WTC11 (cell line): ENCODE measurements at regions not wholly inside any gene's neighbourhood (a gene's known extent, or its start where the extent isn't known, plus 50 kb on each side); places are given as distances from the start of the nearest gene placed in this dataset.

ENCODE experiments used
- ATAC-seq: fragments of 200-7000 bp; cut with Tn5 transposase; 2 replicates; pipeline ENCODE4 v1.10.0; 2021; ENCODE audit warnings: mild to moderate bottlenecking, moderate library complexity
- CTCF ChIA-PET: fragments of 300-600 bp; sonication (Branson Sonifier 250); formaldehyde crosslinking; loops from one replicate; lab custom pipeline; 2021; ENCODE audit warnings: antibody characterized with exemption; lab: Charles Lee
- POLR2A ChIA-PET: fragments of 350-600 bp; sonication (Branson Sonifier 250); formaldehyde crosslinking; loops from one replicate; lab custom pipeline; 2021; ENCODE audit warnings: antibody characterized with exemption; lab: Charles Lee
- DNase-seq: peaks from one replicate; pipeline ENCODE4 v3.0.0; 2021; ENCODE audit warnings: low spot score
- H3K27ac Mint-ChIP-seq: 2 replicates; pipeline ENCODE4 v1.8.0; 2021; ENCODE audit warnings: mixed read lengths
- H3K27me3 Mint-ChIP-seq: 2 replicates; pipeline ENCODE4 v1.8.0; 2021; ENCODE audit warnings: low read depth, mild to moderate bottlenecking, moderate library complexity, mixed read lengths
- H3K36me3 Mint-ChIP-seq: 2 replicates; pipeline ENCODE4 v1.8.0; 2021; ENCODE audit warnings: mixed read lengths
- H3K4me1 Mint-ChIP-seq: 2 replicates; pipeline ENCODE4 v1.8.0; 2022; ENCODE audit warnings: mixed read lengths
- H3K4me3 Mint-ChIP-seq: 2 replicates; pipeline ENCODE4 v1.8.0; 2021; ENCODE audit warnings: mild to moderate bottlenecking, moderate library complexity, mixed read lengths
- H3K9me3 Mint-ChIP-seq: 2 replicates; pipeline ENCODE4 v1.8.0; 2021; ENCODE audit warnings: mixed read lengths
- CREB1 ChIP-seq: sonication (generic); formaldehyde crosslinking; IDR thresholded peaks from 2 replicates; pipeline ENCODE4 v1.8.0; 2023; ENCODE audit warnings: mild to moderate bottlenecking, missing genetic modification reagents
- CREM ChIP-seq: sonication (generic); formaldehyde crosslinking; IDR thresholded peaks from 2 replicates; pipeline ENCODE4 v1.8.1; 2022; ENCODE audit warnings: mild to moderate bottlenecking, missing genetic modification reagents, moderate library complexity
- EMX1 ChIP-seq: fragments of 250-450 bp; sonication (Bioruptor Pico); IDR thresholded peaks from 2 replicates; pipeline ENCODE4 v1.8.0; 2021; ENCODE audit warnings: mild to moderate bottlenecking
- ETV6 ChIP-seq: sonication (generic); formaldehyde crosslinking; IDR thresholded peaks from 2 replicates; pipeline ENCODE4 v1.8.1; 2022; ENCODE audit warnings: mild to moderate bottlenecking, missing genetic modification reagents
- HMGA2 ChIP-seq: fragments of 250-450 bp; sonication (Bioruptor Pico); IDR thresholded peaks from 2 replicates; pipeline ENCODE4 v1.4.0; 2021; ENCODE audit warnings: mild to moderate bottlenecking, moderate library complexity
- NFE2L1 ChIP-seq: sonication (generic); formaldehyde crosslinking; IDR thresholded peaks from 2 replicates; pipeline ENCODE4 v1.8.1; 2023; ENCODE audit warnings: missing genetic modification reagents
- NR2C2 ChIP-seq: sonication (generic); formaldehyde crosslinking; IDR thresholded peaks from 2 replicates; pipeline ENCODE4 v1.8.0; 2022; ENCODE audit warnings: mild to moderate bottlenecking, missing genetic modification reagents
- PRRX2 ChIP-seq: fragments of 250-450 bp; sonication (Bioruptor Pico); IDR thresholded peaks from 2 replicates; pipeline ENCODE4 v1.8.0; 2021; ENCODE audit warnings: mild to moderate bottlenecking
- RELA ChIP-seq: sonication (generic); formaldehyde crosslinking; IDR thresholded peaks from 2 replicates; pipeline ENCODE4 v1.8.1; 2022; ENCODE audit warnings: missing genetic modification reagents, mild to moderate bottlenecking, borderline replicate concordance
- RORB ChIP-seq: fragments of 250-450 bp; sonication (Bioruptor Pico); IDR thresholded peaks from 2 replicates; pipeline ENCODE4 v1.9.0; 2021; ENCODE audit warnings: mild to moderate bottlenecking
- SOX15 ChIP-seq: fragments of 250-450 bp; sonication (Bioruptor Pico); IDR thresholded peaks from 2 replicates; pipeline ENCODE4 v1.9.0; 2021; ENCODE audit warnings: mild to moderate bottlenecking
- TEAD4 ChIP-seq: sonication (generic); formaldehyde crosslinking; IDR thresholded peaks from 2 replicates; pipeline ENCODE4 v1.8.0; 2022; ENCODE audit warnings: mild to moderate bottlenecking, missing genetic modification reagents
- ZNF232 ChIP-seq: sonication (generic); formaldehyde crosslinking; IDR thresholded peaks from 2 replicates; pipeline ENCODE4 v1.8.0; 2022; ENCODE audit warnings: mild to moderate bottlenecking, missing genetic modification reagents
- ZNF396 ChIP-seq: fragments of 250-450 bp; sonication (Bioruptor Pico); IDR thresholded peaks from 2 replicates; pipeline ENCODE4 v1.8.0; 2021; ENCODE audit warnings: mild to moderate bottlenecking, moderate library complexity, borderline replicate concordance
- ZNF423 ChIP-seq: fragments of 250-450 bp; sonication (Bioruptor Pico); IDR thresholded peaks from 2 replicates; pipeline ENCODE4 v2.1.2; 2022; ENCODE audit warnings: mild to moderate bottlenecking, moderate library complexity
- TF ChIP-seq, protein P1 (sequence below): fragments of 250-450 bp; sonication (Bioruptor Pico); IDR thresholded peaks from 2 replicates; pipeline ENCODE4 v2.1.2; 2022; ENCODE audit warnings: mild to moderate bottlenecking, moderate library complexity
- TF ChIP-seq, protein P2 (sequence below): sonication (generic); formaldehyde crosslinking; IDR thresholded peaks from 2 replicates; pipeline ENCODE4 v1.8.0; 2023; ENCODE audit warnings: missing genetic modification reagents
- TF ChIP-seq, protein P3 (sequence below): sonication (generic); formaldehyde crosslinking; IDR thresholded peaks from 2 replicates; pipeline ENCODE4 v1.8.1; 2023; ENCODE audit warnings: mild to moderate bottlenecking, missing genetic modification reagents
- TF ChIP-seq, protein P4 (sequence below): sonication (generic); formaldehyde crosslinking; IDR thresholded peaks from 2 replicates; pipeline ENCODE4 v1.8.1; 2023; ENCODE audit warnings: mild to moderate bottlenecking, missing genetic modification reagents, moderate library complexity
- TF ChIP-seq, protein P5 (sequence below): sonication (generic); formaldehyde crosslinking; IDR thresholded peaks from 2 replicates; pipeline ENCODE4 v1.8.1; 2022; ENCODE audit warnings: mild to moderate bottlenecking, moderate library complexity, missing genetic modification reagents
- TF ChIP-seq, protein P6 (sequence below): sonication (generic); formaldehyde crosslinking; conservative IDR thresholded peaks from 2 replicates; pipeline ENCODE4 v1.8.1; 2022; ENCODE audit warnings: mild to moderate bottlenecking, missing genetic modification reagents
- TF ChIP-seq, protein P7 (sequence below): sonication (generic); formaldehyde crosslinking; IDR thresholded peaks from 2 replicates; pipeline ENCODE4 v1.8.1; 2022; ENCODE audit warnings: low read depth, missing genetic modification reagents, borderline replicate concordance
- TF ChIP-seq, protein P8 (sequence below): sonication (generic); formaldehyde crosslinking; IDR thresholded peaks from 2 replicates; pipeline ENCODE4 v1.8.1; 2022; ENCODE audit warnings: mild to moderate bottlenecking, missing genetic modification reagents, moderate library complexity, borderline replicate concordance
- TF ChIP-seq, protein P9 (sequence below): sonication (generic); formaldehyde crosslinking; IDR thresholded peaks from 2 replicates; pipeline ENCODE4 v1.8.1; 2023; ENCODE audit warnings: mild to moderate bottlenecking, missing genetic modification reagents, moderate library complexity
- TF ChIP-seq, protein P10 (sequence below): fragments of 250-450 bp; sonication (Bioruptor Pico); IDR thresholded peaks from 2 replicates; pipeline ENCODE4 v1.9.0; 2021; ENCODE audit warnings: mild to moderate bottlenecking

DNA sequence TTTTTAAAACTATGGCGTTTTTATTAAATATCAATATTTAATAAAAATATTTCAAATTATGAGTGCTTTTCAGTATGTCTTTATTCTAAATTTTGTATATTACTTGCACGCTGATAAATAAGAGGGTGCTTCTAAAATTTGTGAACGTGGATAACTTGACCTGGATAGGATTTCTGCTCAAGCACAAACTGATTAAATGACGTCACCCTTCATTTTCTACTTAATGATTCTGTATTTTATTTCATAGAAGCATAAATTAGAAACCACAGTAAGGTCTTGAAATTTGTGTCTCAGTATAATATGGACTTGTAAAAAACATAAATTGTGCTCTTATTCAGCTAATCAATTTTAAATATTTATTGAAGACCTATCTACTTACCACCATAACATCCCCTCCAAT lies 903.7 kb downstream of the ROBO2 start:
- Mint-ChIP-seq H3K27me3 (no peaks in the 10 kb centered on the region), H3K9me3 (no peaks in the 10 kb centered on the region), H3K36me3 (no peaks in the 10 kb centered on the region), H3K27ac (no peak overlapping the region), H3K4me1 (no peaks in the 10 kb centered on the region), H3K4me3 (no peak overlapping the region)
- DNase-seq = no peak
- ATAC-seq = no peak
- ChIA-PET CTCF (no interaction called here), POLR2A (no interaction called here)
- TF ChIP-seq, protein P1, sequence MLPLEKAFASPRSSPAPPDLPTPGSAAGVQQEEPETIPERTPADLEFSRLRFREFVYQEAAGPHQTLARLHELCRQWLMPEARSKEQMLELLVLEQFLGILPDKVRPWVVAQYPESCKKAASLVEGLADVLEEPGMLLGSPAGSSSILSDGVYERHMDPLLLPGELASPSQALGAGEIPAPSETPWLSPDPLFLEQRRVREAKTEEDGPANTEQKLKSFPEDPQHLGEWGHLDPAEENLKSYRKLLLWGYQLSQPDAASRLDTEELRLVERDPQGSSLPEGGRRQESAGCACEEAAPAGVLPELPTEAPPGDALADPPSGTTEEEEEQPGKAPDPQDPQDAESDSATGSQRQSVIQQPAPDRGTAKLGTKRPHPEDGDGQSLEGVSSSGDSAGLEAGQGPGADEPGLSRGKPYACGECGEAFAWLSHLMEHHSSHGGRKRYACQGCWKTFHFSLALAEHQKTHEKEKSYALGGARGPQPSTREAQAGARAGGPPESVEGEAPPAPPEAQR (CRISPR knock-in tag) = no peak
- no peak for TF ChIP-seq ZNF396 (CRISPR knock-in tag)
- no peak for TF ChIP-seq ETV6 (CRISPR knock-in tag)
- TF ChIP-seq PRRX2 (CRISPR knock-in tag) = no peak
- TF ChIP-seq, protein P2, sequence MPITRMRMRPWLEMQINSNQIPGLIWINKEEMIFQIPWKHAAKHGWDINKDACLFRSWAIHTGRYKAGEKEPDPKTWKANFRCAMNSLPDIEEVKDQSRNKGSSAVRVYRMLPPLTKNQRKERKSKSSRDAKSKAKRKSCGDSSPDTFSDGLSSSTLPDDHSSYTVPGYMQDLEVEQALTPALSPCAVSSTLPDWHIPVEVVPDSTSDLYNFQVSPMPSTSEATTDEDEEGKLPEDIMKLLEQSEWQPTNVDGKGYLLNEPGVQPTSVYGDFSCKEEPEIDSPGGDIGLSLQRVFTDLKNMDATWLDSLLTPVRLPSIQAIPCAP (CRISPR knock-in tag) = no peak
- no peak for TF ChIP-seq TEAD4 (CRISPR knock-in tag)
- TF ChIP-seq, protein P3, sequence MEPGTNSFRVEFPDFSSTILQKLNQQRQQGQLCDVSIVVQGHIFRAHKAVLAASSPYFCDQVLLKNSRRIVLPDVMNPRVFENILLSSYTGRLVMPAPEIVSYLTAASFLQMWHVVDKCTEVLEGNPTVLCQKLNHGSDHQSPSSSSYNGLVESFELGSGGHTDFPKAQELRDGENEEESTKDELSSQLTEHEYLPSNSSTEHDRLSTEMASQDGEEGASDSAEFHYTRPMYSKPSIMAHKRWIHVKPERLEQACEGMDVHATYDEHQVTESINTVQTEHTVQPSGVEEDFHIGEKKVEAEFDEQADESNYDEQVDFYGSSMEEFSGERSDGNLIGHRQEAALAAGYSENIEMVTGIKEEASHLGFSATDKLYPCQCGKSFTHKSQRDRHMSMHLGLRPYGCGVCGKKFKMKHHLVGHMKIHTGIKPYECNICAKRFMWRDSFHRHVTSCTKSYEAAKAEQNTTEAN (CRISPR knock-in tag) = no peak
- TF ChIP-seq, protein P4, sequence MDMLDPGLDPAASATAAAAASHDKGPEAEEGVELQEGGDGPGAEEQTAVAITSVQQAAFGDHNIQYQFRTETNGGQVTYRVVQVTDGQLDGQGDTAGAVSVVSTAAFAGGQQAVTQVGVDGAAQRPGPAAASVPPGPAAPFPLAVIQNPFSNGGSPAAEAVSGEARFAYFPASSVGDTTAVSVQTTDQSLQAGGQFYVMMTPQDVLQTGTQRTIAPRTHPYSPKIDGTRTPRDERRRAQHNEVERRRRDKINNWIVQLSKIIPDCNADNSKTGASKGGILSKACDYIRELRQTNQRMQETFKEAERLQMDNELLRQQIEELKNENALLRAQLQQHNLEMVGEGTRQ = no peak
- no peak for TF ChIP-seq NFE2L1 (CRISPR knock-in tag)
- no peak for TF ChIP-seq ZNF423 (CRISPR knock-in tag)
- no peak for TF ChIP-seq EMX1
- no peak for TF ChIP-seq ZNF232
- TF ChIP-seq, protein P5, sequence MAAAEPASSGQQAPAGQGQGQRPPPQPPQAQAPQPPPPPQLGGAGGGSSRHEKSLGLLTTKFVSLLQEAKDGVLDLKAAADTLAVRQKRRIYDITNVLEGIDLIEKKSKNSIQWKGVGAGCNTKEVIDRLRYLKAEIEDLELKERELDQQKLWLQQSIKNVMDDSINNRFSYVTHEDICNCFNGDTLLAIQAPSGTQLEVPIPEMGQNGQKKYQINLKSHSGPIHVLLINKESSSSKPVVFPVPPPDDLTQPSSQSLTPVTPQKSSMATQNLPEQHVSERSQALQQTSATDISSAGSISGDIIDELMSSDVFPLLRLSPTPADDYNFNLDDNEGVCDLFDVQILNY (CRISPR knock-in tag) = no peak
- TF ChIP-seq, protein P6, sequence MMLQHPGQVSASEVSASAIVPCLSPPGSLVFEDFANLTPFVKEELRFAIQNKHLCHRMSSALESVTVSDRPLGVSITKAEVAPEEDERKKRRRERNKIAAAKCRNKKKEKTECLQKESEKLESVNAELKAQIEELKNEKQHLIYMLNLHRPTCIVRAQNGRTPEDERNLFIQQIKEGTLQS = no peak
- TF ChIP-seq, protein P7, sequence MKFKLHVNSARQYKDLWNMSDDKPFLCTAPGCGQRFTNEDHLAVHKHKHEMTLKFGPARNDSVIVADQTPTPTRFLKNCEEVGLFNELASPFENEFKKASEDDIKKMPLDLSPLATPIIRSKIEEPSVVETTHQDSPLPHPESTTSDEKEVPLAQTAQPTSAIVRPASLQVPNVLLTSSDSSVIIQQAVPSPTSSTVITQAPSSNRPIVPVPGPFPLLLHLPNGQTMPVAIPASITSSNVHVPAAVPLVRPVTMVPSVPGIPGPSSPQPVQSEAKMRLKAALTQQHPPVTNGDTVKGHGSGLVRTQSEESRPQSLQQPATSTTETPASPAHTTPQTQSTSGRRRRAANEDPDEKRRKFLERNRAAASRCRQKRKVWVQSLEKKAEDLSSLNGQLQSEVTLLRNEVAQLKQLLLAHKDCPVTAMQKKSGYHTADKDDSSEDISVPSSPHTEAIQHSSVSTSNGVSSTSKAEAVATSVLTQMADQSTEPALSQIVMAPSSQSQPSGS (CRISPR knock-in tag) = no peak
- TF ChIP-seq HMGA2 = no peak
- TF ChIP-seq NR2C2 (CRISPR knock-in tag) = no peak

DNA sequence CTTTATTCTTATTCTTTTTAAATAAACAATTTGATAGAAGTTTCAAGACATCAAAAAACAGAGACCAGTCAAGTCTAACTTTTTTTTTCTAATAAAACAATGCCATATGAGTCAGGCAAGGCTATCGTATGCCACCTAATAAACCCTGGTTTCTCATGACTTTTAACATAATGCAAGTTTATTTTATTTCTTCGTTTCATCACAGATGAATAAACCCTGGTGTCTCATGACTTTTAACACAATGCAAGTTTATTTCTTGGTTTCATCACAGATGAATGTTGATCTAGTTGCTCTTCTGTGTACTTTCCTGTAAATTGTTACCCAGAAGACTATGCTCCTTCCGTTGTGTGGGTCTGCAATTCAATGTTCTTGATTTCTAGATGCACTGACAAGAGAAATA lies 905.4 kb downstream of the ROBO2 start:
- H3K27me3 Mint-ChIP-seq = no peaks in the 10 kb centered on the region
- no peak for TF ChIP-seq CREM (CRISPR knock-in tag)
- TF ChIP-seq, protein P3 (CRISPR knock-in tag) = no peak
- no peak for TF ChIP-seq RELA
- TF ChIP-seq, protein P8, sequence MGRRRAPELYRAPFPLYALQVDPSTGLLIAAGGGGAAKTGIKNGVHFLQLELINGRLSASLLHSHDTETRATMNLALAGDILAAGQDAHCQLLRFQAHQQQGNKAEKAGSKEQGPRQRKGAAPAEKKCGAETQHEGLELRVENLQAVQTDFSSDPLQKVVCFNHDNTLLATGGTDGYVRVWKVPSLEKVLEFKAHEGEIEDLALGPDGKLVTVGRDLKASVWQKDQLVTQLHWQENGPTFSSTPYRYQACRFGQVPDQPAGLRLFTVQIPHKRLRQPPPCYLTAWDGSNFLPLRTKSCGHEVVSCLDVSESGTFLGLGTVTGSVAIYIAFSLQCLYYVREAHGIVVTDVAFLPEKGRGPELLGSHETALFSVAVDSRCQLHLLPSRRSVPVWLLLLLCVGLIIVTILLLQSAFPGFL (CRISPR knock-in tag) = no peak
- TF ChIP-seq ZNF232 = no peak
- no peak for TF ChIP-seq RORB (CRISPR knock-in tag)
- TF ChIP-seq, protein P9, sequence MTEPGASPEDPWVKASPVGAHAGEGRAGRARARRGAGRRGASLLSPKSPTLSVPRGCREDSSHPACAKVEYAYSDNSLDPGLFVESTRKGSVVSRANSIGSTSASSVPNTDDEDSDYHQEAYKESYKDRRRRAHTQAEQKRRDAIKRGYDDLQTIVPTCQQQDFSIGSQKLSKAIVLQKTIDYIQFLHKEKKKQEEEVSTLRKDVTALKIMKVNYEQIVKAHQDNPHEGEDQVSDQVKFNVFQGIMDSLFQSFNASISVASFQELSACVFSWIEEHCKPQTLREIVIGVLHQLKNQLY (CRISPR knock-in tag) = no peak
- TF ChIP-seq SOX15 = no peak
- TF ChIP-seq, protein P10, sequence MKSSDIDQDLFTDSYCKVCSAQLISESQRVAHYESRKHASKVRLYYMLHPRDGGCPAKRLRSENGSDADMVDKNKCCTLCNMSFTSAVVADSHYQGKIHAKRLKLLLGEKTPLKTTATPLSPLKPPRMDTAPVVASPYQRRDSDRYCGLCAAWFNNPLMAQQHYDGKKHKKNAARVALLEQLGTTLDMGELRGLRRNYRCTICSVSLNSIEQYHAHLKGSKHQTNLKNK (CRISPR knock-in tag) = no peak
- no peak for TF ChIP-seq NR2C2 (CRISPR knock-in tag)
- TF ChIP-seq CREB1 = no peak
- TF ChIP-seq ZNF423 (CRISPR knock-in tag) = no peak
- TF ChIP-seq, all 79 proteins: peak for 0
- no peak for DNase-seq
- no peaks in the 10 kb centered on the region for H3K36me3 Mint-ChIP-seq
- ChIA-PET POLR2A (no interaction called here), CTCF (no interaction called here)
- ATAC-seq = no peak
- H3K27ac Mint-ChIP-seq = no peak overlapping the region
- H3K9me3 Mint-ChIP-seq = no peaks in the 10 kb centered on the region
- H3K4me1 Mint-ChIP-seq = no peaks in the 10 kb centered on the region
- no peak overlapping the region for H3K4me3 Mint-ChIP-seq
